Brain pericyte (primary cell): ENCODE measurements at regions not wholly inside any gene's neighbourhood (a gene's known extent, or its start where the extent isn't known, plus 50 kb on each side); places are given as distances from the start of the nearest gene placed in this dataset.

Experiments
- DNase-seq: peaks from one replicate; pipeline ENCODE4 v3.0.0-alpha.2; 2012; ENCODE audit warnings: low read depth, low spot score

DNA sequence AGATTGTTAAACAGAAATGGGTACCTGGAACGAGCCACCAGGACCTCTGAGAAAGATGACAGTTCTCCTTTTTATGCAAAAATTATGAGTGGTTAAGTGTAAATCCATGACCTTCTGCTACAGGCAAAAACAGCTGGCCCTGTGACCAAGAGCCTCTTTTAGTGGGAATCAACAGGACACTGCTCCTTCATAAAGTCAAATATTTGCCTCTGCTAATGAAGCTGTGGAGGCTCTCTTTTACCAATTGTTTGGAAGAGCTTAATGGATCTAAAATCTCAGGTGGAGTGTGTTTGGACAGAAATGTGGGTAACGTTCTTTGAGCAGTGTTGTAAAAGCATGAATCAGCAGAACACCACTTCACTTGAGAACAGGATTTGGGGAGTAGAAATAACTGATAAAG lies 117.5 kb upstream of the PCSK2 start:
- DNase-seq = no peak

DNA sequence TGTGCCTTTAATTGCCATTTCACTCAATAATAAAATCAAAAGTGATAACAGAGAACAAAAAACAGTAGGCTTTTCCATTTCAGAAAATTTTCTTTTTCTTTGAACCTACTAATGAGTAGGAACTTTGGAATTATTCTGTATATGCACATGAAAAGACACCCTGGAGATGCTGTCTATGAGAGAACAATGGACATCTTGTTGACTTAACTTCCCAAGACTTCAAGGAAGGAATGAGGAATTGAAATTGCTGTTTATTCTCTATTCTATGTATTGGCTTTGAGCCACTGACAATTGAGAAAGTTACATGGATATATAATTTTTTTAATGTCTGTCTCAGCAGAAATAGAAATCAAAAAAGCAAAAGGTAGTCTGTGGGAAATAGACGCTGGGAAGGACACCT lies 98.6 kb upstream of the PCSK2 start:
- no peak for DNase-seq

DNA sequence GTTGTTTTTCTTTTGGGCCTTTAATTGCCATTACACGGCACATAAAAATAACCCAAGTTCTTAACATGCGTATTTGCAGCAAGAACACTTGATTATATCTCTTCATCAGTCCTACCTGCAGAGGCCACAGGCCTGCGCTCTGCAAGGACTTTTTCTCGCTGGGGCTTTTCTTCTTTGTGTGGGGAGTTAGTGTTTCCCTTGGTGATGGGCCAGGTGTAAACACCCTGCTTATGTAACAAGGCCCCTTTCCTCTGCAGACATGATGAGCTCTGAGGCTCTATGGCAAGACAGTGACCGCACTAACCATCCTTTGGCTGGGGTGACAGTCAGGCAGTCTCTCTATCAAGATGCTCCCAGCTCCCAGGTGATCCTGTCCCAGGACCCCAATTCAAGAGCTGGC lies 97.8 kb upstream of the PCSK2 start:
- DNase-seq = no peak

DNA sequence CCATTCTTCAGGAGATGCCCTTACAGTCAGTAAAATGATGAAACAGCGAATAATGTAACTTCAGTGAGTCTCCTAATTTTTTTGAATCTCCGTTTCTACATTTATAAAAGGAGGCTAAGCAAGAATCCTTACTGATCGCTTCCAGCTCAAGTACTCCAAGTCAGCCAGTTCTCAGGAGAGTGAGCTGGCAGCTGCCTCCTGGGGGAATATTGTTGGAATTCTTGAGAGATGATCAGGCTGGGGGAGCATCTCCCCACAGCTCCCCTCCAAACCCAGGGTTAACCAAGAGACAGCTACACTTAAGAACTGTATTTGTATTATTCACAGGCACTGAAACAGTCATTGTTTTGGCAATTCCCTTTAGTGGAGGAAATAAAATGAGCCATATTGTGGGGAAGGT lies 89.1 kb upstream of the PCSK2 start:
- DNase-seq = no peak

DNA sequence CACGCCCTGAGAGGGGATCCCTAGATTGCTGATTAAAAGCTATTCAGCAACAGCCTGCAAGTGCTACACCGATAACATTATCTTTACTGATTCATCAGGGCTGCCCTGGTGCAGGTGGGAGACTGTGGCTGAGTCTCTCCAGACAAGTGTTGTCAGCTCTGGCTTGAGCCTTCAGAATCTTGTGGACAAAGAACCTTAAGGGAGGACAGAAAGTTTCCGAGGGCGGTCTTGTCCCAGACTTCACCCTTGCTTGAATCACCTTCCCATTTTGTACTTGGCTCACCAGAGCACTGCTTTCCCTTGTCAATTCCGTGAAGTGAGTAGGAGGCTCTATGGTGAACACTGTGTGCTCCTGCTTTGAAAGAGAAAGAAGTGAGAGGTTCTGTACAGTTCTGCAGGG lies 88.6 kb upstream of the PCSK2 start:
- DNase-seq = no peak

DNA sequence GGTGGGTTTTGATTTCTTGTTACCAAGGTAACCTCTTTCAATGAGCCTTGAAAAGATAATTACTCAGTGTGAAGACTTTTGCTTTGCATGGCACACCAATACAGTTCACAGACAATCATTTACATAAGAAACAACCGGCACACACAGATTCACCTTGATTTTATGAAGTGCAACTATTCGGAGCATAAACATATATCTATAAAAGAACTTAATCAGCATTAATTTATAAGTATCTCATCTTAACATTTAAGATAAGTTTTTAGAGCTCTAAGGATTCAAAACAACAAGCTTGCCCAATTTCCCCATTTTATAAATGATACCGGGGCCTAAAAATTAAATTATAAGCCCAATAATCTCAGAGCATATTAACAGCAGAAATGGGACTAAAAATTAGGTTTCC lies 85.9 kb upstream of the PCSK2 start:
- no peak for DNase-seq

DNA sequence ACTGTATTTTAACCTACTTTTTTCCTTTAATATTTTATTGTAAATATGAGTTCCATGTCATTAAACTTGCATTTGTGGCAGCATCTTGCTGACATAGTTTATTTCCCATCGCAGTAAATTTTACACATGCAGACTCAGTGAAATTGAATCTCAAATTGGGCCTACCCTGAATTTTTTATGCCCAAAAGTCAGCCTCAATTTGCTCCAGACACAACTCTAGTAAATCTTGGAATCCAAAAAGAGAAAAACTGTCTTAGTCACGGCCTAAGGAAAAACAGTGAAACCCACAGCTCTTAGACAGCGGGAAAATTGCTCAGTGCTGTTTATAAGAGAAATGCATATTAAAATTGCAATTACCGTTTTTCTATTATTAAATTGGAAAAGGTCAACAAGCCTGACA lies 85.3 kb upstream of the PCSK2 start:
- no peak for DNase-seq

DNA sequence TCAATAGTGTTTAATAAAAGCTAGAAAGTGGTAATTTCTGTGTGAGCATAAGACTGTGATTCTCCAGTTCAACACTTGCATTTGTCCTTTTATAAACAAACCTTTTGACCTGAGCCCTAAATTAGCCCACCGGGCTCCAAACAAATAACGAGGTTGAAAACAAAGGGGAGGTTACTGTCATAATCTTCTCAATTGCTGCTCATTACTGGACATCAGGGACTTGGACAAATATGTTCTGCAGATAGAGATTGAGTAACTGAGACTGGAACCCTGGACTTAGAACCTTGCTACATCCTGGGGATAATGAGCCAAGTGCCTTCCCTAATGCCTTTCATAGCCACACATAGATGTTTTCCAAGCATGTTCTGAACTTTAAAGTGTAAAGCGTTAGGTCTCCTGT lies 84.2 kb upstream of the PCSK2 start:
- no peak for DNase-seq

DNA sequence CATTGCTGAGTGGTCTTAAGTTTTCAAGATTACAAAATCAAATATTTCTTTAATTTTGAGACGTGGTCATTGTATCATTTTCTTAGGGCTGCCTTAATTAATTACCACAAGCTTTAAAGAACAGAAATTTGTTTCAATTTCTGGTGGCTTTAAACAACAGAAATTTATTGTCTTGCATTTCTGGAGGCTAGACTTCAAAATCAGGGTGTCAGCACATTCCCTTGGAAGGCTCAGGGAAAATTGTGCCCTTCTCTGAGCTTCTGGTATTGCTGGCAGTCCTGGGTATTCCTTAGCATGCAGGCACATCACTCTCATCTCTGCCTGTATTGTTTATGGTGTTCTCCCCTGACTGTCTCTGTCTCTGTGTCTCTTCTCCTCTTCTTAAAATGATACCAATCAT lies 76.0 kb upstream of the PCSK2 start:
- no peak for DNase-seq

DNA sequence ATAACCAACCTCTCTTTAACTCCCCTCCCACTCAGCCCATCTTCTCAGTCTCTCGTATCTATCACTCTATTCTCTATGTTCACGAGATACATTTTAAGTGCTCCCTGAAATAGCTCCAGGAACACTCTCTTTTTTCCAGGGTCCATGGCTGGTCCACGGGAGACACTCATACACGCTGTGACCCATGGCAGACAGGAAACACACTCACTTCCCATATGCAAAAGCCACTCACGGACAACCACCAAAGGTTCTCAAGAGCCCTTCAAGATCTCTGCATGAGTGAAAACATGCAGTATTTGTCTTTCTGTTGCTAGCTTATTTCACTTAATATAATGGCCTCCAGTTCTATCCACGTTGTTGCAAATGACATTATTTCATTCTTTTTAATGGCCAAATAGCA lies 71.4 kb upstream of the PCSK2 start:
- DNase-seq = no peak

DNA sequence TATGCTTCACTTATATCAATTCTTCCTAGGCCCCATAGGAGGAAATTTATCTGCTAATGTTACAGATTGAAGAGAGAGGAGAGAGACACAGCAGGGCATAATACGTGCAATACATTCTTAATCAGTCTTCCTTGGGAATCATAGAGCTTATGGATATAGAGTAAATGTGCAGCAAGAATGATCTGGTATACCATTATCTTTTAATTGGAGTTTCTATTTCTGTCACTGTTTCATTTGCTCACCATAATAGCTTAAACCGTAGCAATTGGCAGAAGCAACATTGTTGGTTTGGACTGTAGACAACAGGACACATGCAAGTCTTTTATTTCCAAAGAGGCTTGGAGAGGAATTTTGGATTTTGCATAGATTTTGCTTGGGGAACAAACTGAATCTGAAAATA lies 68.1 kb upstream of the PCSK2 start:
- no peak for DNase-seq

DNA sequence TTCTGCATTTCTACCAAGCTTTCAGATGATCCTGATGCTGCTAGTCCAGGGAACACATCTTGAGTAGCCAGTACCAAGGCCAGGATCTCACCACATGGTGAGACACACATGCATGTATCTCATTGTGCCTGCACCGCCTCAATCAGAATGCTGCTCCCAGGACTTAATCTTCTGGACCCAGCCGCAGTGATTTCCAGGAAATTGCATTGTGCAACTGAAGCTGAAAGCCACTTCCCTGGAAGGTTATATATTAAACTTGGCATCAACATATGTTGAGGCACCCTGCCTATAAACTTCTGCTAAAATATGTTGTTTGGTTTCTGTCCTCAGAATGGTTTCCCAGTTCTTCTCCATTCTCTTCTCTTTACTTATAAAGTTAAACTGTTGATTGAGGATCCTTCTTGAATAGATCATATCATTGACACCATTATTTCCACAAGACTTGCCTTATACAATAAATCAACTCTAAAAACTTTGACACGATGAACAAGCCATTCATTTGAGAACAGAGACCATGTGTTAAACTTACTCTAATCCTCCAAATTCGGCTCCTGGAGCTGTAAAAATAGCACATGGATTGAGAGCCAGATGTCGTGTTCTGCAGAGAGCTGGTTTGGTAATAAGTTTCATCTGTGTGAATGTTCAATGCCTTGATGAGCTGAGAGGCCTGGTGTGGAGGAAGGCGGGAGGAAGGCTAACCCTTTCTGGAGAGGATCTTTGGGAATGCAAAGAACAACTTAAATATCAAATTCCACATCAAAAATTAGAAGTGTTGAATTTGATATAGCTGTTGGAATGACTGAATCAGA lies 65.0 kb upstream of the PCSK2 start:
- DNase-seq = no peak

DNA sequence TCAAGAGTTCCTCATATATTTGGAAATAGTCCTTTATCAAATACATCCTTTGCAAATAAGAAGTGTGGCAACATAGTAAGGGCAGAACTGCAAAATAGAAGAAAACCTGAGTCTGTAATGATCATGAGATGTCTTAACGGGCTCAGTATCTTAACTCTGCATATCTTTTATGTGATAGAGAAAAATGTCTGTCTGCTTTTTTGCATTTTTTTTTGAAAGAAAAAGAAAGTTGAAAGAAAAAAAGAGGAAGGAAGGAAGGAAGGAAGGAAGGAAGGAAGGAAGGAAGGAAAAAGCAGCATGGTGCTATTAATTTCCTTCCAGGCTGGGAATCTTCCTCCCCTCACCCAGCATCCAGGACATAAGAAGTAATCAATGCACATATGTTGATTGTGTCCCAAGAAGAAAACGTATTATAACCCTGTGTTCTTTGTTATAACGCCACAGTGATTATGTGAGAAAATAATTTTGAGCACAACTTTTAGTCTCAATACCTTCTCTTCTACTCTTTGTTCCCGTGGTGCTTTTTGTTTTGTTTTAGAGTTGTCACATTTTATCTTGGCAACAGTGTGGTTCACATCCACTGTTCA lies 58.7 kb upstream of the PCSK2 start:
- no peak for DNase-seq

DNA sequence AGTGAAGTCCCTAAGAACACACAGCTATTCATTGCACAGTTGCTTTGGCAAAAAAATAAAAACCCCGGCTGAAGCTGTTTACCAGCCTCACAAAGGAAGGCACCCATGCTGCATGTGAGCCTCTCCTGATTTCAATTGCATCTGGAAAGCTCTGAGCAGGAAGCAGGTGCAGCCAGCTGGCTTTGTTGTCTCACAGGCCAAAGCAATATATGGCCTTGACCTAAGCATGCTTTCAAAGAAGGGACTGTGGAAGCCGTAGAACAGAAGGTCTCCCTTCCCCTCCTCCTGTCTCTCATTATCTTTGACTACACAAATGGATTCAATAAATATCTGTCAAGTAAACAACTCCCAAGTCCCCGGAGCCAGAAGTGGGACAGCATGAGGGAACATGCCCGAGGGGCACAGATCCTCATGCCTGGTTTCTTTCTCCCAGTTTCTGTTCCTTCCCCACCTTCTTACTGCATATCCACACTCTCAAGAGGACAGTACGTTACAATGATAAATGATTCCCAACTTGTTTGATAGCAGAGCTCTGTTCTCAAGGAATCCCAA lies 57.2 kb upstream of the PCSK2 start:
- DNase-seq = no peak

DNA sequence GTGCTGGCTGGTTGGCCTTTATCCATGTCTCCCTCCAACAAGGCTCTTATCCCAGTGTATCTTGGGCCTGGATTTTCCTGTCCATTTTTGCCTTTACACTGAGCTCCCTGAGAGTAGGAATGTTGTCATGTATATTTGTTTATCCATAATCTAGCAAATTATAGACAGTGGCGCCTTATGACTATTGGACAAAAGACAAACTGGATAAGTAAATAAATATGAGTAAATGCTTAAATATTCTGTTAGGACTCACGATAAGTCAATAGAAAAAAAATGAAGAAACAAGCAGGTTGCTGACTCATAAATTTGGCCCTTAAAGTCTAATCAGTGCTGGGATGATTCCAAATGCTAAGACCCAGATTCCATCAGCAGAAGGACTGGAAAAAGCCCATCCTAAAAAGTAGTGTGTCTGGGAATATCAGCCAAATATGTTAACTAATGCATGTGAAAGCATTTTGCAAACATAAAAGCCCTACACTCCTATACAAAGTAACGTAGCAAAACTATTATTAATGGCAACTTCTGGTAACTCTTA lies 55.0 kb upstream of the PCSK2 start:
- DNase-seq = no peak

DNA sequence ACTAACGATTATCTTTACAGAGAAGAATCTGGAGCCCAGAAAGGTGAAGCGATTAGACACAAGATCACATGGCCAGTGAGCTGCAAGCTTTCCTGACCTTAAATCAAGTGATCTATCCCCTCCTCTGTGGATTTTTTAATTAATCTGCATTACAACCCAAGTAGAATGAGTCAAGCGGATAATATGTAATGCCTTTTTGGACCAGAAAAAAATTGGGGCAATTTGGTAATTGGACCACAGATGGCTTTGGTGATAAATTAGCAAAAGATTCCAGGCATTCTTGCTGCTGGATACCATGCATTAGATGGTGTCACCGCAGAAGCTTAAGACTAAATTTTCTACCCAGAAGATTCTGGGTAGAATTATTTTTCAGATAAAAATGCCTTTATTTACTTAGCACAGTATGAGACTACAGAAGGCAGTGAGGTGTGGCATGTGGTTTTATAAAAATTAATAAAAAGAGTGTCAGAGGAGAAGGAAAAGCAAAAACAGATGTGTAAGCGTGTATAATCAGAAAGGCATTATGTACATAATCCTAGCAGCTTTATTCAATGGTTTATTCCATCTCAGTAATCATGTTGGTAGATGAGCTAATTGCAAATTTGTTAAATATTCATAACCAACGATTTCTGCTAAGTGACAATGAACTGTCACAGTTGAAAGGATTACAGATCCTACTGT lies 53.9 kb upstream of the PCSK2 start:
- DNase-seq = no peak
